ENCODE measurements at regions not wholly inside any gene's neighbourhood (a gene's known extent, or its start where the extent isn't known, plus 50 kb on each side); places are given as distances from the start of the nearest gene placed in this dataset.

DNA sequence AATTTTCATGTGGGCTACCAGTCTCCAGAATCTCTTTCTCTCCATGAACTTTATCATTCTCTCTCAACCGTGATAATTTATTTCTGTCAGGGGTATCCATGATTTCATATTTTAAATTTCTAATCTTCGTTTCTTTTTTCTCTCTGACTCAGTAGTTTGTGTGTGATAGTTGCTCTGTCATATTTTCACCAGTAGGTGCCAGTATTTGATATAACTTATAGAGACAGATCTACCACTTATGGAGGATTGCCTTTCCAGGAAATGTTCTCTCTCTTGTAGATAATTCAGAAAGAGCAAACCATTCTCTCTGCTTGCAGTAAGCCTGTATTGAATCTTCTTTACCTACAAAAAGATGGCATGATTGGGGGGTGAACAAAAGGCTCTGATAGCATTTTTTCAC lies 79.3 kb upstream of the DYNLT3 start:
- no peak overlapping the region for H3K4me3 ChIP-seq
- H3K36me3 ChIP-seq (ENCODE audit: insufficient read depth in 1 of 2, low read depth in 1 of 2) = no peaks in the 10 kb centered on the region
- H3K27ac ChIP-seq = no peak overlapping the region
- DNase-seq = no peak
- H3K4me1 ChIP-seq = no peaks in the 10 kb centered on the region
- intact Hi-C loops (cut with DNase I) = loop anchor here in 1 of 2 donors (10.0 kb wide), 1 partner anchor 238 kb away; no protein-coding TSS in a partner anchor
- 2 to 17% (median 12%) methylated on average over 2 of the region's 2 CpGs for WGBS, 3 donors
- H3K27me3 ChIP-seq (ENCODE audit: insufficient read depth in 3 of 3, low read length in 2 of 3) = peaks cover 0 to 16% (median 0%) of the 10 kb centered on the region in 3 donors
- ATAC-seq = no peak
- no peaks in the 10 kb centered on the region for H3K9me3 ChIP-seq
- TF ChIP-seq, protein P1, sequence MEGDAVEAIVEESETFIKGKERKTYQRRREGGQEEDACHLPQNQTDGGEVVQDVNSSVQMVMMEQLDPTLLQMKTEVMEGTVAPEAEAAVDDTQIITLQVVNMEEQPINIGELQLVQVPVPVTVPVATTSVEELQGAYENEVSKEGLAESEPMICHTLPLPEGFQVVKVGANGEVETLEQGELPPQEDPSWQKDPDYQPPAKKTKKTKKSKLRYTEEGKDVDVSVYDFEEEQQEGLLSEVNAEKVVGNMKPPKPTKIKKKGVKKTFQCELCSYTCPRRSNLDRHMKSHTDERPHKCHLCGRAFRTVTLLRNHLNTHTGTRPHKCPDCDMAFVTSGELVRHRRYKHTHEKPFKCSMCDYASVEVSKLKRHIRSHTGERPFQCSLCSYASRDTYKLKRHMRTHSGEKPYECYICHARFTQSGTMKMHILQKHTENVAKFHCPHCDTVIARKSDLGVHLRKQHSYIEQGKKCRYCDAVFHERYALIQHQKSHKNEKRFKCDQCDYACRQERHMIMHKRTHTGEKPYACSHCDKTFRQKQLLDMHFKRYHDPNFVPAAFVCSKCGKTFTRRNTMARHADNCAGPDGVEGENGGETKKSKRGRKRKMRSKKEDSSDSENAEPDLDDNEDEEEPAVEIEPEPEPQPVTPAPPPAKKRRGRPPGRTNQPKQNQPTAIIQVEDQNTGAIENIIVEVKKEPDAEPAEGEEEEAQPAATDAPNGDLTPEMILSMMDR (IDR thresholded peaks at IDR 0.05) = peak; percentile 35

- TF ChIP-seq, protein P1 (IDR thresholded peaks at IDR 0.05) = no peak
- Histone ChIP-seq H3K36me3 (ENCODE audit: insufficient read depth in 1 of 2, low read depth in 1 of 2) (no peaks in the 10 kb centered on the region), H3K4me1 (no peaks in the 10 kb centered on the region), H3K27me3 (ENCODE audit: insufficient read depth in 3 of 3, low read length in 2 of 3) (peaks cover 0 to 11% (median 0%) of the 10 kb centered on the region in 3 donors), H3K4me3 (no peak overlapping the region), H3K9me3 (no peaks in the 10 kb centered on the region), H3K27ac (no peak overlapping the region)
- no peak for DNase-seq
- ATAC-seq = no peak
- intact Hi-C loops (cut with DNase I) = no loop called here
- 72 to 84% (median 75%) methylated on average over 2 of the region's 2 CpGs for WGBS, 3 donors
Observed at GRCh38 chrX:37942170-37942569, 64.2 kb upstream of the SYTL5 start.

- TF ChIP-seq, protein P1 (IDR thresholded peaks at IDR 0.05) = no peak
- H3K27me3 ChIP-seq (ENCODE audit: insufficient read depth in 3 of 3, low read length in 2 of 3) = peaks cover 0 to 8% (median 0%) of the 10 kb centered on the region in 3 donors
- H3K4me3 ChIP-seq = no peak overlapping the region
- no peaks in the 10 kb centered on the region for H3K9me3 ChIP-seq
- H3K4me1 ChIP-seq = no peaks in the 10 kb centered on the region
- no peak for DNase-seq
- H3K27ac ChIP-seq = no peak overlapping the region
- intact Hi-C loops (cut with DNase I) = no loop called here
- no peaks in the 10 kb centered on the region for H3K36me3 ChIP-seq (ENCODE audit: insufficient read depth in 1 of 2, low read depth in 1 of 2)
- ATAC-seq = no peak
- 40 to 57% (median 46%) methylated on average over 6 of the region's 6 CpGs for WGBS, 3 donors
Observed at GRCh38 chrX:37943554-37944344, 62.6 kb upstream of the SYTL5 start.

DNA sequence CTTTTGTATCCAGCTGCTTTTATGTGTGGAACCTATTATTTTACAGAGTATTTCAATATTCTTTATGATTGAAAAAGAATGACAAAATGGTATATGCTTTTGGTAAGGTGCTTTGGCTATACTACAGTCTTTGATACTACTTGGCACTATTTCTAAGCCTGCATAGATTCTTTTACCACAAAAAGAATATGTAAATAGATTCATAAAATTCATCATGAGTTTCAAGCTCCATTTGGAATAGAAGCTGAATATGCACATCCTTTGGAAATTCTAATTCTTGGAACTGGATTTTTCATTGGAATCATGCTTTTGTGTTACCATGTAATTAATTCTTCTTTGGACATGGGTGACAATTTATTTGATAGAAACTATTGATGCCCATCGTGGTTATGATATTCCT lies 60.2 kb upstream of the SYTL5 start:
- Histone ChIP-seq H3K4me3 (no peak overlapping the region), H3K4me1 (no peaks in the 10 kb centered on the region), H3K9me3 (no peaks in the 10 kb centered on the region), H3K27me3 (ENCODE audit: insufficient read depth in 3 of 3, low read length in 2 of 3) (peaks cover 0 to 12% (median 0%) of the 10 kb centered on the region in 3 donors), H3K27ac (no peak overlapping the region), H3K36me3 (ENCODE audit: insufficient read depth in 1 of 2, low read depth in 1 of 2) (no peaks in the 10 kb centered on the region)
- ATAC-seq (no peak), DNase-seq (no peak)
- intact Hi-C loops (cut with DNase I) = no loop called here
- 60 to 82% (median 81%) methylated on average over 1 of the region's 1 CpG for WGBS, 3 donors
- TF ChIP-seq, protein P1 (IDR thresholded peaks at IDR 0.05) = no peak

Data from psoas muscle (tissue), 7 donors.